ENCODE measurements at regions not wholly inside any gene's neighbourhood (a gene's known extent, or its start where the extent isn't known, plus 50 kb on each side); places are given as distances from the start of the nearest gene placed in this dataset.
"Not testable (repeated sequence)": the region's sequence is repeated elsewhere in the genome, so short reads cannot be mapped to it uniquely, and the experiment has no call there.

DNA sequence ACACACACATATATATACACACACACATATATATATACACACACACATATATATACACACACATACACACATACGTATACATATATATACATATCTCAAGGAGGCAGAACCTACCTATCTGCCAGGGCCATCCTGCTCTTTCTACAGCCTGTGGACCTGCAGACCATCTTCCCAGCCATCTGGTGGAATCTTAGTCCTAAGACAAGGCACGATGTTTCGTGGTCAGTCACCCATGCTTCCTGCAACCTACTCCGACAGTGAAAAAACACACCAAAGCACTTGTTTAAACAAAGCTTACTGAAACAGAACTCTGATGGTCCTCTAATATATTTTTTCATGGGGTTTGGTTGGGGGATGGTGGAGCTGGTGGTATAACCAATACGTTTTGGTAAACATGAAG, 164.2 kb upstream of the ZNF521 start:
- Histone ChIP-seq H3K4me3 (ENCODE audit: low read length) (no peak overlapping the region), H3K27ac (ENCODE audit: low read length) (no peak overlapping the region), H3K4me1 (ENCODE audit: control insufficient read depth, insufficient read depth, low read length) (no peaks in the 10 kb centered on the region), H3K36me3 (ENCODE audit: control insufficient read depth, insufficient read depth, low read length) (no peaks in the 10 kb centered on the region), H3K27me3 (ENCODE audit: control insufficient read depth, insufficient read depth, low read length) (no peaks in the 10 kb centered on the region), H3K9me3 (ENCODE audit: control insufficient read depth, insufficient read depth, low read length) (no peaks in the 10 kb centered on the region)
- WGBS (ENCODE audit: insufficient coverage, insufficient read length), result no CpG with 5 or more reads among the region's 5 CpGs
- DNase-seq (ENCODE audit: low read depth, low spot score), result no peak

DNA sequence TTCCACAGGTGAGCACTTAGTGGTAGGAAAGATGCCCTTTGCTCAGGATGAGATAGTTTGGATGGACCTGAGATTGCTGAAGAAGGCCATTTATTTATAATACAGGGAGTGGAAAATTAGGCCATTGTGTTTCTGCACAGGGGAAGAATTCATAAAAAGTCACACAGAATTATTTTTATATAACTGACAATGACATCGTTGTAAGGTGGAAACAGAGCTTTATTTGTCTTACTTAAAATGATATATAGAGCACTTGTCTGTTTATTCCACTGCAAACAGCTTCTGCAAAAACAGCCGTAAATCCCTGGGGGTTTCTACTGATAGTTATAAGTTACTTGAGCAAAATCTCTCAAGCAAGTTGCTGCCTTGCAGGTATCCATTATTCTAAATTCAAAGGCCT, 158.1 kb upstream of the ZNF521 start:
- DNase-seq (ENCODE audit: low read depth, low spot score), result no peak
- Histone ChIP-seq H3K27ac (ENCODE audit: low read length) (no peak overlapping the region), H3K4me1 (ENCODE audit: control insufficient read depth, insufficient read depth, low read length) (no peaks in the 10 kb centered on the region), H3K9me3 (ENCODE audit: control insufficient read depth, insufficient read depth, low read length) (no peaks in the 10 kb centered on the region), H3K27me3 (ENCODE audit: control insufficient read depth, insufficient read depth, low read length) (no peaks in the 10 kb centered on the region), H3K4me3 (ENCODE audit: low read length) (no peak overlapping the region), H3K36me3 (ENCODE audit: control insufficient read depth, insufficient read depth, low read length) (no peaks in the 10 kb centered on the region)
- no CpG with 5 or more reads among the region's 2 CpGs for WGBS (ENCODE audit: insufficient coverage, insufficient read length)

DNA sequence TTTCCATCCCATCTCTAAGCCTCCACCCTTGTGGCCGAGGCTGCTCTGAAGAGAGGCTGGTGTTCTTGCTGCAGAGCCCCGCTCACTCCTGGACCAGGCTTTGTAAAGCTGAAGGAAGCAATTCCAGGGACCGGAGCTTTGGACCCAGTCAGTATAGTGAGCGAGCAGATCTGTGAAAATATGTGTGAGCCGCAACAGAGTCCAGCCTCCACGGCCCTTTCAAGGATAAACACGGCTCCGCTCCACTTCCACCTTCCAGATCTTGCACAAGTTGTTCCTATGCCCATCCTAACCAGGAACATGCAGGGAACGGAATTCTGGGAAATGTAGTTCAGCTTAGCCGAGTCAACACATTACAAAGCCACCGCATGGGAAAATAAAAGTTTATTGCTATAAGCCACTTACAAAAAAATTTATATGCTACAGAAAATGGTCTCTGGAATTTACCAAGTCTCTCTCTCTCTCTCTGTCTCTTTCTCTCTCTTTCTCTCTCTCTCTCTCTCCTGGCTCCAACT, 151.7 kb upstream of the ZNF521 start:
- DNase-seq (ENCODE audit: low read depth, low spot score), result peak; percentile 25
- no CpG with 5 or more reads among the region's 11 CpGs for whole genome bisulfite sequencing (ENCODE audit: insufficient coverage, insufficient read length)
- no peak overlapping the region for H3K27ac ChIP-seq (ENCODE audit: low read length)
- H3K9me3 ChIP-seq (ENCODE audit: control insufficient read depth, insufficient read depth, low read length), result no peaks in the 10 kb centered on the region
- peak overlapping the region; percentile 13; the same call in 1 of the 2 replicates for H3K4me3 ChIP-seq (ENCODE audit: low read length)
- H3K27me3 ChIP-seq (ENCODE audit: control insufficient read depth, insufficient read depth, low read length), result no peaks in the 10 kb centered on the region
- no peaks in the 10 kb centered on the region for H3K4me1 ChIP-seq (ENCODE audit: control insufficient read depth, insufficient read depth, low read length)
- H3K36me3 ChIP-seq (ENCODE audit: control insufficient read depth, insufficient read depth, low read length), result no peaks in the 10 kb centered on the region

DNA sequence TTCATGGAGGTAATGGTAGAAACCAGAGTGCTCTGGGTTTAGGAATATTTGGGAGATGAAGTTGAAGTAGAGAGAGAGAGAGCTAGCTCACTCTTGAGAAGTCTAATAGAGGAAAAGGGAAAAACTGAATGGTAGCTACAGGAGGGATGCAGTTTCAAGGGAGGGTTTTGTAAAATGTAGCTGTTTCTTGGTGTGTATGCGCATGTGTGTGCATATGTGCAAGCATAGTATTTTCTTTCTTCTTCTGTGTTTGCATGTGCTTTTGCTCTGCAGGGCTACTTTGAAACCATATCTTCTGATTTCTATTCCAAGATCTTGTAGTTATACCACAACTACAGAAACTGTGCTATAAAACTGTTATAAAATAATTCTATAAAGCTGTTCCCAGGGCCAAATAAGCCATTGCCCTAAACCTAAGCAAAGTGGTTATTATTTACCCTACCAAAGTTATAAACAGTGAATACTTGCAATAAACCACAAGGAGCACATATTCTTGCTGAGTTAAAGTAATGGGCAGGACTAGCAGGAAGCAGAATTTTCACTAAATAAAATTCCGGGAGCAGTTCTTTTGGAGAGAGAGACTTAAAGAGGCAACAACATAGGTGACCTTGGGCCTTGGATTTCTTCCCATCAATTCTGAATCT, 145.3 kb upstream of the ZNF521 start:
- no peaks in the 10 kb centered on the region for H3K9me3 ChIP-seq (ENCODE audit: control insufficient read depth, insufficient read depth, low read length)
- no peaks in the 10 kb centered on the region for H3K27me3 ChIP-seq (ENCODE audit: control insufficient read depth, insufficient read depth, low read length)
- H3K36me3 ChIP-seq (ENCODE audit: control insufficient read depth, insufficient read depth, low read length), result no peaks in the 10 kb centered on the region
- no peak overlapping the region for H3K4me3 ChIP-seq (ENCODE audit: low read length)
- DNase-seq (ENCODE audit: low read depth, low spot score), result no peak
- H3K27ac ChIP-seq (ENCODE audit: low read length), result no peak overlapping the region
- no peaks in the 10 kb centered on the region for H3K4me1 ChIP-seq (ENCODE audit: control insufficient read depth, insufficient read depth, low read length)
- no CpG with 5 or more reads among the region's 2 CpGs for WGBS (ENCODE audit: insufficient coverage, insufficient read length)

DNA sequence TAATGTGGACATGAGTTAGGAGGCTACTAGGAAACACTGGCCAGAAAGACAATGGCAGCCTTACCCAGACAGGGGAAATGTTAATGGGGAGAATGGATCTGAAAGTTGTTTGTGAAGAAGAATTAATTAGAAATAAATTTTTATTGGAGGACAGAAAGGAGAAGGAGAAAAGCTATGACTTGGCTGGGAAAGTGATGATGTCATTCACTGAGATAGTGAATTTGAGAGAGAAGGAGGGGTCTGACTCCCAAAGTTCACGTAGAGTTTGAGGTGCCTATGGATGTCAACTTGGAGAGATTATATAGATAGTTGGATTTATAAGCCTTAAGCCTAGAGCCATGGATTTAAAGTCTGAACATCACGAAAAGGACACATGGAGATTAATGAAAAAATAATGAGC, 144.6 kb upstream of the ZNF521 start:
- no CpG with 5 or more reads among the region's 2 CpGs for WGBS (ENCODE audit: insufficient coverage, insufficient read length)

DNA sequence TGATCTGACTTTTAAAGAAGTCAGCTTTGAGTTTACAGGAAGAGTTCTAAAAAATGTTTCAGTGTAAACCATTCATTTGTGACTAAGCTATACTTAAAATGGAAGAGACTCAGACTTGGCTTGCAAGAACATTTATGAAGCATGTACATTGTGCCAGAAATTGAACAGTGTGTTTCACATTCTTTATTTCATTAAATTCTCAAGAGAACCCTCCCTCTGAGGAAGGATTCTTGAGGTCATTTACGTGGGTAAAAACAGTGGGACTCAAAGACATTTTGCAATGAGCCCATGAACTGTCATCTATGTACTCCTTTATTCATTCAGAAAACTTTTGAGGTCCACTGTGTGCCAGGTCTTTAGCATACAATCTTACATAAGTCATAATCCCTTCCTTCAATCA, 143.6 kb upstream of the ZNF521 start:
- Histone ChIP-seq H3K27me3 (ENCODE audit: control insufficient read depth, insufficient read depth, low read length) (no peaks in the 10 kb centered on the region), H3K4me3 (ENCODE audit: low read length) (no peak overlapping the region), H3K4me1 (ENCODE audit: control insufficient read depth, insufficient read depth, low read length) (no peaks in the 10 kb centered on the region), H3K9me3 (ENCODE audit: control insufficient read depth, insufficient read depth, low read length) (no peaks in the 10 kb centered on the region), H3K27ac (ENCODE audit: low read length) (no peak overlapping the region), H3K36me3 (ENCODE audit: control insufficient read depth, insufficient read depth, low read length) (no peaks in the 10 kb centered on the region)
- no peak for DNase-seq (ENCODE audit: low read depth, low spot score)
- WGBS (ENCODE audit: insufficient coverage, insufficient read length), result no CpG with 5 or more reads among the region's 1 CpG

More for the DNA sequence above, 144.6 kb upstream of the ZNF521 start:
- H3K9me3 ChIP-seq (ENCODE audit: control insufficient read depth, insufficient read depth, low read length), result no peaks in the 10 kb centered on the region
- H3K4me3 ChIP-seq (ENCODE audit: low read length), result no peak overlapping the region
- DNase-seq (ENCODE audit: low read depth, low spot score), result no peak
- H3K4me1 ChIP-seq (ENCODE audit: control insufficient read depth, insufficient read depth, low read length), result no peaks in the 10 kb centered on the region
- no peaks in the 10 kb centered on the region for H3K36me3 ChIP-seq (ENCODE audit: control insufficient read depth, insufficient read depth, low read length)
- H3K27ac ChIP-seq (ENCODE audit: low read length), result no peak overlapping the region
- no peaks in the 10 kb centered on the region for H3K27me3 ChIP-seq (ENCODE audit: control insufficient read depth, insufficient read depth, low read length)

DNA sequence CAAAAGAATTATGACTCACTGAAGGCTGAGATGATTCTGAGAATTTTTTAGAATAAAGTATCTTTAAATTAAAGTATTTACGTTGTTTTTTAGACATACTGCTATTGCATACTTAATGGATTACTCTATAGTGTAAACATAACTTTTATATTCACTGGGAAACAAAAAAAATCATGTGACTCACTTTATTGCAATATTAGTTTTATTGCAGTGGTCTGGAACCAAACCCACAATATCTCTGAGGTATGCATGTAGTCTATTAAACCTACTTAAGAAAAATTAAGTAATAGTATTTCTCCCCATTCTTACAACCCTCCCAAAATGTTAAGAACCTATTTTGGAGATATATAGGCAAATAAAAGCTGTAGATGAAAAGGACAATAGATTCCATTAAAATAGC, 142.9 kb upstream of the ZNF521 start:
- H3K4me3 ChIP-seq (ENCODE audit: low read length), result no peak overlapping the region
- DNase-seq (ENCODE audit: low read depth, low spot score), result no peak
- H3K36me3 ChIP-seq (ENCODE audit: control insufficient read depth, insufficient read depth, low read length), result no peaks in the 10 kb centered on the region
- H3K9me3 ChIP-seq (ENCODE audit: control insufficient read depth, insufficient read depth, low read length), result no peaks in the 10 kb centered on the region
- no peaks in the 10 kb centered on the region for H3K4me1 ChIP-seq (ENCODE audit: control insufficient read depth, insufficient read depth, low read length)
- no CpG with 5 or more reads among the region's 1 CpG for WGBS (ENCODE audit: insufficient coverage, insufficient read length)
- no peaks in the 10 kb centered on the region for H3K27me3 ChIP-seq (ENCODE audit: control insufficient read depth, insufficient read depth, low read length)
- H3K27ac ChIP-seq (ENCODE audit: low read length), result no peak overlapping the region

DNA sequence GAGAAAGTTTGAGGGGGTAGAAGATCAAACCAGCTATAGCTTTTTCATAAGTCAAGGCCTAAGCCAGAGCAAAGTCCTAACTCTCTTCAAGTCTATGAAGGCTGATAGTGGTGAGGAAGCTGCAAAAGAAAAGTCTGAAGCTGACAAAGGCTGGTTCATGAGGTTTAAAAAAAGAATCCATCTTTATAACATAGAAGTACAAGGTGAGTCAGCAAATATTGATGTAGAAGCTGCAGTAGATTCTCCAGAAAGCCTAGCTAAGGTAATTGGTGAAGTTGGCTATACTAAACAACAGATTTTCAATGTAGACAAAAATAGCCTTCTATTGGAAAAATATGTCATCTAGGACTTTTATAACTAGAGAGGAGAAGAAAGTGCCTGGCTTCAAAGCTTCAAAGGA, 141.4 kb upstream of the ZNF521 start:
- no peaks in the 10 kb centered on the region for H3K36me3 ChIP-seq (ENCODE audit: control insufficient read depth, insufficient read depth, low read length)
- no peaks in the 10 kb centered on the region for H3K4me1 ChIP-seq (ENCODE audit: control insufficient read depth, insufficient read depth, low read length)
- no peak for DNase-seq (ENCODE audit: low read depth, low spot score)
- H3K9me3 ChIP-seq (ENCODE audit: control insufficient read depth, insufficient read depth, low read length), result no peaks in the 10 kb centered on the region
- no peaks in the 10 kb centered on the region for H3K27me3 ChIP-seq (ENCODE audit: control insufficient read depth, insufficient read depth, low read length)
- no peak overlapping the region for H3K4me3 ChIP-seq (ENCODE audit: low read length)
- H3K27ac ChIP-seq (ENCODE audit: low read length), result no peak overlapping the region

DNA sequence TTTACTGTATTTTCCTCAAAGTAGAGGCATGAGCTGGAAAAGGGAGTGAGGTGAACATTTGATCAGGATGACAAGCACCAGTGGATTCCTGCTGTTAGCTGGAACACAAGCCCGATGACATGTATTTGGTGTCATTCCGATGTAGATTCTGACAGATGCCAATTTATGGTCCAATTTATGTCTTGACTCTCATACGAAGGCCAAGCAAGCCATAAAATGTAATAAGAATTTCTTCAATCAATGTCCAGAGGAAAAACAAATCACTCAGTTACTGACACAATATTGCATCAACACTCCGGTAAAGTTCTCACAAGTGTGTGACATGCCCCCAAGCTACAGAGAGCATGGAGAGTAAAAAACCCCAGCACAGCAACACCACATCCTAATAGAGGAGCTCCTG, 138.3 kb upstream of the ZNF521 start:
- no peaks in the 10 kb centered on the region for H3K4me1 ChIP-seq (ENCODE audit: control insufficient read depth, insufficient read depth, low read length)
- no CpG with 5 or more reads among the region's 4 CpGs for WGBS (ENCODE audit: insufficient coverage, insufficient read length)
- no peaks in the 10 kb centered on the region for H3K9me3 ChIP-seq (ENCODE audit: control insufficient read depth, insufficient read depth, low read length)
- no peak overlapping the region for H3K4me3 ChIP-seq (ENCODE audit: low read length)
- DNase-seq (ENCODE audit: low read depth, low spot score), result no peak
- H3K27ac ChIP-seq (ENCODE audit: low read length), result no peak overlapping the region
- no peaks in the 10 kb centered on the region for H3K36me3 ChIP-seq (ENCODE audit: control insufficient read depth, insufficient read depth, low read length)
- no peaks in the 10 kb centered on the region for H3K27me3 ChIP-seq (ENCODE audit: control insufficient read depth, insufficient read depth, low read length)

DNA sequence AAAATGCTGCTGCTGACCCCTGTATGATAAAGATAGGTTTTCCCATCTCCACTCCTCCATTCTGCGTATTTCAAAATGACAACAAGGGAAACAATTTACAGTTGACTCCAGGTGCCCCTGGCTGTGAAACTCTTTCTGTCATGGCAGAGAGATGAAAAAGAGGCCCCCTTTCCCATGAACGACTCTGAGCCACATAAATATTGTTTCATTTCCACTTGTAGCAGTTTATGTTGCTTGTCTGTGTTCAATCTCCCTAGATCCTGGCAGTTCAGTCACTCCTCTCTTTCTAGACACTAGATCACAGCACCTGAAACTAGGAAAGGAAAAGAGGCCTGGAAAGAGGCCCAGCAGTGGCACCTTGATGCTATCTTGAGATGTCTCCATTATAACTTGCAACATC, 121.0 kb upstream of the ZNF521 start:
- no peaks in the 10 kb centered on the region for H3K36me3 ChIP-seq (ENCODE audit: control insufficient read depth, insufficient read depth, low read length)
- no peak for DNase-seq (ENCODE audit: low read depth, low spot score)
- no peak overlapping the region for H3K4me3 ChIP-seq (ENCODE audit: low read length)
- no peaks in the 10 kb centered on the region for H3K9me3 ChIP-seq (ENCODE audit: control insufficient read depth, insufficient read depth, low read length)
- no CpG with 5 or more reads among the region's 2 CpGs for WGBS (ENCODE audit: insufficient coverage, insufficient read length)
- no peak overlapping the region for H3K27ac ChIP-seq (ENCODE audit: low read length)
- H3K4me1 ChIP-seq (ENCODE audit: control insufficient read depth, insufficient read depth, low read length), result no peaks in the 10 kb centered on the region
- no peaks in the 10 kb centered on the region for H3K27me3 ChIP-seq (ENCODE audit: control insufficient read depth, insufficient read depth, low read length)

DNA sequence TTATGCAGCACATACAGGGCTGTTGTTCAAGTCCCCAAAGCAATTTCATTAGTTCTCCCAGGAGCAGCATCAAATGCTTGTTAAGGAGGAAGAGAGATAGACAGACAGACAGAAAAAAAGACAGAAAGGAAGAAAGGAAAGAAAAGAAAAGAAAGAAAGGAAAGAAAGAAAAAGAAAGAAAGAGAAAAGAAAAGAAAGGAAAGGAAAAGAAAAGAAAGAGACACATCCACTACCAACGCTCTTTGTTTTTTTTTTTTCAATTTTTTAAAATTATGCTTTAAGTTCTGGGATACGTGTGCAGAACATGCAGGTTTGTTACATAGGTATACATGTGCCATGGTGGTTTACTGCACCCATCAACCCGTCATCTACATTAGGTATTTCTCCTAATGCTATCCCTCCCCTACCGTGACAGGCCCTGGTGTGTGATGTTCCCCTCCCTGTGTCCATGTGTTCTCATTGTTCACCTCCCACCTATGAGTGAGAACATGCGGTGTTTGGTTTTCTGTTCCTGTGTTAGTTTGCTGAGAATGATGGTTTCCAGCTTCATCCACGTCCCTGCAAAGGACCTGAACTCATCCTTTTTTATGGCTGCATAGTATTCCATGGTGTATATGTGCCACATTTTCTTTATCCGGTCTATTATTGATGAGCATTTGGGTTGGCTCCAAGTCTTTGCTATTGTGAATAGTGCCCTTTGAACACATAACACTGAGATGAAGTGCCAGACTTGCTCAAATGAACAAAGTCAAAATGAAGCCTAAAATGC, 119.0 kb upstream of the ZNF521 start:
- WGBS (ENCODE audit: insufficient coverage, insufficient read length), result no CpG with 5 or more reads among the region's 7 CpGs
- not testable (repeated sequence) for DNase-seq (ENCODE audit: low read depth, low spot score); H3K4me3 ChIP-seq (ENCODE audit: low read length); H3K36me3 ChIP-seq (ENCODE audit: control insufficient read depth, insufficient read depth, low read length); H3K9me3 ChIP-seq (ENCODE audit: control insufficient read depth, insufficient read depth, low read length); H3K4me1 ChIP-seq (ENCODE audit: control insufficient read depth, insufficient read depth, low read length); H3K27me3 ChIP-seq (ENCODE audit: control insufficient read depth, insufficient read depth, low read length); H3K27ac ChIP-seq (ENCODE audit: low read length)

Data from iPS DF 6.9 (cell line).